Activated naive CD8-positive, alpha-beta T cell treated with anti-CD3 and anti-CD28 coated beads, Interleukin-2, amount 10 ng/mL, durations not matched to agents 7 days and 5 days (primary cell): ENCODE measurements at regions not wholly inside any gene's neighbourhood (a gene's known extent, or its start where the extent isn't known, plus 50 kb on each side); places are given as distances from the start of the nearest gene placed in this dataset.
A peak's percentile ranks its signal among the peaks of the same experiment; 100 is the strongest.

Source experiments
- ATAC-seq: fragments of 150-1000 bp; cut with Tn5 transposase; one replicate; pipeline ENCODE4 v1.10.0; 2021; ENCODE audit warnings: low read depth, moderate library complexity
- POLR2A ChIA-PET: fragments of 350-600 bp; sonication (Branson Sonifier 250); formaldehyde crosslinking; loops from one replicate; lab custom pipeline; 2021; ENCODE audit warnings: antibody characterized with exemption; lab: Charles Lee
- DNase-seq: peaks from one replicate; pipeline ENCODE4 v3.0.0; 2021
- H3K27ac Mint-ChIP-seq: one replicate; pipeline ENCODE4 v1.8.0; 2022; ENCODE audit warnings: mild to moderate bottlenecking, mixed read lengths
- H3K27me3 Mint-ChIP-seq: one replicate; pipeline ENCODE4 v1.8.0; 2022; ENCODE audit warnings: mild to moderate bottlenecking, moderate library complexity, mixed read lengths
- H3K36me3 Mint-ChIP-seq: one replicate; pipeline ENCODE4 v1.8.0; 2021; ENCODE audit warnings: mild to moderate bottlenecking, mixed read lengths
- H3K4me1 Mint-ChIP-seq: one replicate; pipeline ENCODE4 v1.8.0; 2021; ENCODE audit warnings: mixed read lengths
- H3K4me3 Mint-ChIP-seq: one replicate; pipeline ENCODE4 v1.8.0; 2022; ENCODE audit warnings: mild to moderate bottlenecking, moderate library complexity, mixed read lengths
- H3K9me3 Mint-ChIP-seq: one replicate; pipeline ENCODE4 v1.8.0; 2021; ENCODE audit warnings: mixed read lengths

DNA sequence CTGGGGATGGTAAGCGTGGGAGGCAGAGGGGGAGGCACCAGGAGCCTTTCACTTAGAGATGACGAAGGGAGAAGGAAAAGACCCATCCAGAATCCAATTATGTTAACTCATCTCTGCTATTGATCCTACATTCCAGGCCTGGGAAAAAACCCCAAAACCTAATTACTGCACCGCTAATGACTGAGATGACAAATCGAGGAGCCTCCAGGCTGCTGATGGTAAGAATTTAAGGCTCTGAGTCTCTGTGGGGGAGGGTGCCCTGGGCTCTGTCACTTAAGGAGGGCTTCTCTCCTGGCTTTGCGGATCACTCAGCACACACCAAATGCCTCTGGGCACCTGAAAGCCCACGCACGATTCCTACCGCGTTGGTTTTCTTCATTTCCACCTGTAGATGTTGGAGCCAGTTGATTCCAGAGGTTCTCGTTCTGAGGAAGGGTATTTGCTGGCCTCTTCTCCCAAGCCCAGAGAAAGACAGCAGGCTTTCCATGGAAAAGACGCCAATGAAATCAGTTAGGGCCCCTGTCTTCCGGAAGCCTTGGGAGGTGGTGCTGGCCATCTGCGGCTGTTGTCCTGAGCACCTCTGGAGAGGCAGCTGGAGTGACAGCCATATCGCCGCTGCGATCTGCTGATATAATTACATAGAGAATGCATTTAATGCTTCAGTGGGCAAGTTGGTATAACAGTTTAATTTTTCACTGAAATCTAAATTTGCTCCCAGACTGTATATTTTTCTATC, 751.2 kb downstream of the BRD1 start:
- no peak for ATAC-seq
- Mint-ChIP-seq H3K9me3 (no peaks in the 10 kb centered on the region), H3K36me3 (no peaks in the 10 kb centered on the region), H3K27ac (no peak overlapping the region), H3K4me1 (no peaks in the 10 kb centered on the region), H3K4me3 (no peak overlapping the region), H3K27me3 (no peaks in the 10 kb centered on the region)
- peak; percentile 6 for DNase-seq
- POLR2A ChIA-PET: no interaction called here

DNA sequence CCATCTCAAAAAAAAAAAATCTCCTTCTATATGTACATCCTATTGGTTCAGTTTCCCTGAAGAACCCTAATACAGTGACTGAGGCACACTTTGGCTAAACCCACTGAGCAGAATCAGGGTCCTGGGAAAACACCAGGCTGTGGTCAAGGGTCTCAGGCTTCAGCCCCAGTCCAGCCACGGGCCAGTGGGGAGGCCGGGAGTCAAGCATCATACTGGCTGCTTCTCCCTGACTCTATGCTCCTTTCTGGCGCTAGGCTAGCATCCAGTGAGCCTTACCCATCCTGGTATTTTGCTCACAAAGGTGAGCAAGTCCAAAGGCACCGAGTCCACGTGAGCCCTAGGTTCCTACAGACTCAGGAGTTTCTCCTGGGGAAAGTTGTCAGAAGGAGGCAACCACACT, 752.5 kb downstream of the BRD1 start:
- Mint-ChIP-seq H3K9me3 (no peaks in the 10 kb centered on the region), H3K36me3 (no peaks in the 10 kb centered on the region), H3K27me3 (no peaks in the 10 kb centered on the region), H3K27ac (no peak overlapping the region), H3K4me1 (no peaks in the 10 kb centered on the region), H3K4me3 (no peak overlapping the region)
- POLR2A ChIA-PET: no interaction called here
- peak; percentile 4 for DNase-seq
- no peak for ATAC-seq

DNA sequence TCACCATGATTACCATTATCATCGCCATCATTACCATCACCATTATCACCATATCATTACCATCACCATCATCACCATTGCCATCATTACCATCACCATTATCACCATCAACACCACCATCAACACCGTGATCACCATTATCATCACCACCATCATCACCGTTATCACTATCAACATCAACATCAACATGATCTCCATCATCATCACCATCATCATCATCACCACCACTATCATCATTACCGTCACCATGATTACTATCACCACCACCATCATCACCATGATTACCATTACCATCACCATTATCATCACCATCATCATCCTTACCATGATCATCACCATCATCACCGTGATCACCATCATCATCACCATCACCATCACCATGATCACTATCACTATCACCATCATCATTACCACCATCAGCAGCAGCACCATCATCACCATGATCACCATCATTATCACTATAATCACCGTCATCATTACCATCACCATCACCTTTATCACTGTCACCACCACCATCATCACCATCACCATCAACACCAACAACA, 753.7 kb downstream of the BRD1 start:
- DNase-seq: no peak

DNA sequence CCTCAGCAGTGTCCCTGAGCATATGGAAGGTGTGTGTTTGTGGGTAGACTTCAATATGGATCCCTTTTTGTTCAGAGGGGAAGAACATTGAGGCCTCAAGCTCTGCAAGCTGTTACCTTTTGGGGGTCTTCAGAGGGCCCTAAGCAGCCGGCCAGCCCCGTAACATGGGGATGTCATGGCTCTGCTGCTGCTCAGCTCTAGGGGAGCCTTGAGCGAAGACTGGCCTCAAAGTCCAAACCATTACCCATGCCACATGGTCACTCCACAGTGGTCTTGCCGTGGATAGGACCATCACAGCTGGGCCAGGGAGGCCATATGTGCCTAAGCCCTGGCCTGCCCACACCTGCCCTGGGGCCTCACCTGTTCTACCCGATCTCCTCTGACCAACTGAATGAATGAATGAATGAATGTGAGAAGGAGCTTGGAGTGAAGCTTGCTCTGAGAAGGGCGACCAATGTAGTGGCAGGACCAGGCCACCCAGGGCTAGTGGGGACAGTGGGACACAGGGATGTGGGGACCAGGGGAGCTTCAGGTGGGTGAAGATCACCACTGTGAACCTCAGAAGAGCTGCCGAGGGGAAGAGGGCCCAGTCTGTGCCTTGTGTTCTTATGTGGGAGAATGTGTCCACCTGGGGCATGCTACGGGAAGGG, 754.6 kb downstream of the BRD1 start:
- POLR2A ChIA-PET: no interaction called here
- H3K9me3 Mint-ChIP-seq: no peaks in the 10 kb centered on the region

More for the DNA sequence above, 753.7 kb downstream of the BRD1 start:
- no peak overlapping the region for H3K27ac Mint-ChIP-seq
- H3K9me3 Mint-ChIP-seq: no peaks in the 10 kb centered on the region
- no peaks in the 10 kb centered on the region for H3K4me1 Mint-ChIP-seq
- no peaks in the 10 kb centered on the region for H3K36me3 Mint-ChIP-seq
- no peaks in the 10 kb centered on the region for H3K27me3 Mint-ChIP-seq
- H3K4me3 Mint-ChIP-seq: no peak overlapping the region
- no peak for ATAC-seq
- POLR2A ChIA-PET: no interaction called here

DNA sequence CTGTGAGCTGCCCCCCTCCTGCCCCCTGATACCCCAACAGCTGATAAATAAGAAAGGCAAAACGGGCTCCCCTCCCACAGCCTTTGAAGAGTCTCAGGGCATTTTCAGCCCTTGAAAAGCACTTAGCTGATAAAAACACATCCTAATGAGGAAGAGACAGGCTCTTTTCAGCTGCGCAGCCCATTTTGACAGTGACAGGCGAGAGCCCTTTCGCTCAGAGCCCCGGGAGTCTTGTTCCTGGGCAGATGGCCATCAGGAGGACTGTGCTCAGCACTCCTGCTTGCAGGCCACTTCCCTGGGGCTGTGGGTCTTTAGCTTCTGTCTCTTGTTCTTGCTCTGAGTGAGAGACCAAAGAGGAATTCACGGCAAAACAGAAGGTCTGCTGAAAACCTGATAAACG, 757.2 kb downstream of the BRD1 start:
- no peak overlapping the region for H3K4me3 Mint-ChIP-seq
- ATAC-seq (no peak), DNase-seq (no peak)
- no peaks in the 10 kb centered on the region for H3K9me3 Mint-ChIP-seq
- H3K4me1 Mint-ChIP-seq: no peaks in the 10 kb centered on the region
- H3K27me3 Mint-ChIP-seq: peaks cover 2% of the 10 kb centered on the region
- no peaks in the 10 kb centered on the region for H3K36me3 Mint-ChIP-seq
- no peak overlapping the region for H3K27ac Mint-ChIP-seq
- POLR2A ChIA-PET: no interaction called here

More for the DNA sequence above, 754.6 kb downstream of the BRD1 start:
- Mint-ChIP-seq H3K4me3 (no peak overlapping the region), H3K4me1 (no peaks in the 10 kb centered on the region), H3K27ac (no peak overlapping the region), H3K36me3 (no peaks in the 10 kb centered on the region), H3K27me3 (no peaks in the 10 kb centered on the region)
- DNase-seq (no peak), ATAC-seq (no peak)

DNA sequence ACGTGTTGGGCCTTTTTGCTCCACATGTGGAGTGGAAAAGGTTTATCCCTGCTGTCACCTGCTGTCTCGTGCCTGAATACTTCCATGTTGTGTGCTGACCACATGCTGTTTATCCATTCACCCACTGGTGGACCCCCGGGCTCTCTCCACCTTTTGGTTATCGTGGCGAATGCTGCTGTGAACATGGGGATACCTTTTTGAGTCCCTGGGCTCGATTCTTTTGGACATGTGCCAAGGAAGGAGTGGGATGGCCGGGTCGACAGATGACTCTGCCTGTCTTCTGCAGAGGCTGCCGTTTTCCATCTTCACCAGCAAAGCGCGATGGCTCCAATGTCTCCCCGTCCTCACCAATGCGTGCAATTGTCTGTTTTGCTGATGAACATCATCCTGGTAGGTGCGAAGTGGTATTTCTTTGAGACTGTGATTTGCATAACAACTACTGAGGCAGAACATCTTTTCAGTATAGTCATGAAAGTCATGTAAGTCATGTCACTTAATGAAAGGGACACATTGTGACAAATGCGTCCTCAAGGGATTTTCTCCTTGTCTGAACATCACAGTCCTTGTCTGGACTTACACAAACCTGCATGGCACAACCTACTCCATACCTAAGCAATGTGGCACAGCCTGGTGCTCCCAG, 758.7 kb downstream of the BRD1 start:
- no peak overlapping the region for H3K27ac Mint-ChIP-seq
- H3K9me3 Mint-ChIP-seq: no peaks in the 10 kb centered on the region
- peaks cover 2% of the 10 kb centered on the region for H3K27me3 Mint-ChIP-seq
- POLR2A ChIA-PET: no interaction called here
- ATAC-seq: no peak
- no peak overlapping the region for H3K4me3 Mint-ChIP-seq
- no peaks in the 10 kb centered on the region for H3K36me3 Mint-ChIP-seq
- no peak for DNase-seq
- no peaks in the 10 kb centered on the region for H3K4me1 Mint-ChIP-seq

DNA sequence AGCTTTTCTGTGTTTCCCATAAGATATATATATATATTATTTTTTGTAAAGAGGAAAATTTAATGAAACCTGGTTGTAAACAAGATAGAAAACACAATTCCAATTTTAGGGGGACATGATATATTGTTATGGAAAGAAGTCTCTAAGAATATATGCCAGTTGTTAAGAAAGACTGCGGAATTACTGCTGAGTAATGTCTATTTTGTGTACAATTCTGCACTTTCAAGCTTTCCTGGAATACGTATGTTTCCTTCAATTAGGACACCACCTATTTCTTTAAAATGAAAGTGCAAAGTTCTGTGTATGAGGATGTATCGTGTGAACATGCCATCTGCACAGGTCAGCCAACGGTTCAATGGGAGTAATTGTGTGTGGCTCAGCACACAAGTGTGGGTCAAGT, 760.2 kb downstream of the BRD1 start:
- Mint-ChIP-seq H3K9me3 (no peaks in the 10 kb centered on the region), H3K4me3 (no peak overlapping the region), H3K4me1 (no peaks in the 10 kb centered on the region), H3K27me3 (peaks cover 2% of the 10 kb centered on the region), H3K27ac (no peak overlapping the region), H3K36me3 (no peaks in the 10 kb centered on the region)
- POLR2A ChIA-PET: no interaction called here
- ATAC-seq (no peak), DNase-seq (no peak)

DNA sequence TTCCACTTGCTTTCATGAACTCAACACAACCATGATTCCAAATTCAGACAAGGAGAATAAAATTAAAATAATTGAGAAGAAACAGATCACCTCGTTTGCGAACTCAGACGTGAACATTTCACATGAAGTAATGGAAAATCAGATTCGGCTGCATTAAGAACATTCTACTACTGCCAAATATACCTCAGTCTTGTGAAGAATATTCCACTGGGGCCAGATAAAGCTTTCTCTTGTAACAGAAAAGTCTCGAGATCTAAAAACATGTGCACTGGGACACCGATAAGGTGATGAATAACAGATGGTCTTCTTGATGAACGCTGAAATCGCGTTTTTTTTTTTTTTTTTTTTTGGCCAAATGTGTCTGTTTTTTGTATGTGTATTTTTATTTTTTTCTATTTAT, 761.1 kb downstream of the BRD1 start:
- H3K9me3 Mint-ChIP-seq: no peaks in the 10 kb centered on the region
- H3K36me3 Mint-ChIP-seq: no peaks in the 10 kb centered on the region
- H3K27ac Mint-ChIP-seq: no peak overlapping the region
- DNase-seq (no peak), ATAC-seq (no peak)
- no peaks in the 10 kb centered on the region for H3K4me1 Mint-ChIP-seq
- POLR2A ChIA-PET: no interaction called here
- no peak overlapping the region for H3K4me3 Mint-ChIP-seq
- H3K27me3 Mint-ChIP-seq: peaks cover 2% of the 10 kb centered on the region

DNA sequence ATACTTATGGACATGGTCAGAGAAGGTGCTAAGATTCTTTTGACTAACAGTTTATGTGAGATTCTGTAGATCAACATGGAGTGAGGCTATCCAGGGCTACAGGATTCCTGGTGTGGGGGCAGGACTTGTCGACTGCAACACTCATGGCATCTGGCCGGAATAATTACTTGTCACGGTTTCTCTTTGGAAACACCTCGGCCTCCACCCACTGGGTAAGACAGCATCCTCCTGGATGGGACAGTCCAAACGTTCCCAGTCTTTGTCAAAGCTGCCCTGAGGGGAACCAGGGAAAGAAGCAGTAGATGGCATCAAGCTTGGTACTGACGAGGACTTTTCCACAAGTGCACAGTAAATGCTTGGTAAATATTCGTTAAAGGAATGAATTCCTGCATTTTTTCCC, 762.8 kb downstream of the BRD1 start:
- H3K36me3 Mint-ChIP-seq: no peaks in the 10 kb centered on the region
- no peak for ATAC-seq
- DNase-seq: no peak
- H3K4me3 Mint-ChIP-seq: no peak overlapping the region
- POLR2A ChIA-PET: no interaction called here
- H3K9me3 Mint-ChIP-seq: no peaks in the 10 kb centered on the region
- no peak overlapping the region for H3K27ac Mint-ChIP-seq
- H3K4me1 Mint-ChIP-seq: no peaks in the 10 kb centered on the region
- H3K27me3 Mint-ChIP-seq: peaks cover 2% of the 10 kb centered on the region

DNA sequence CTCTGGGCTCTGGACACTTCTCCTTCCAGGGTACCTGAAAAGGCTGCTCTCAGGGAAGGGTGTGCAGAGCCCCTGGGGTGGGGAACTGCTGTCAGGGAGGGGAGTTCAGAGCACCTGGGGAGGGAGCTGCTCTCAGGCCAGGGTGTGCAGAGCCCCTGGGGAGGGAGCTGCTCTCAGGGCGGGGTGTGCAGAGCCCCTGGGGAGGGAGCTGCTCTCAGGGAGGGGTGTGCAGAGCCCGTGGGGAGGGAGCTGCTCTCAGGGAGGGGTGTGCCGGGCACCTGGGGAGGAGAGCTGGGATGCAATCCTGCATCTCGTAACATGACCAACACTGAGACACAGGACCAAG, 764.2 kb downstream of the BRD1 start:
- H3K27ac Mint-ChIP-seq: no peak overlapping the region
- DNase-seq (no peak), ATAC-seq (no peak)
- H3K9me3 Mint-ChIP-seq: no peaks in the 10 kb centered on the region
- peaks cover 2% of the 10 kb centered on the region for H3K27me3 Mint-ChIP-seq
- H3K4me1 Mint-ChIP-seq: no peaks in the 10 kb centered on the region
- no peaks in the 10 kb centered on the region for H3K36me3 Mint-ChIP-seq
- no peak overlapping the region for H3K4me3 Mint-ChIP-seq
- POLR2A ChIA-PET: no interaction called here

DNA sequence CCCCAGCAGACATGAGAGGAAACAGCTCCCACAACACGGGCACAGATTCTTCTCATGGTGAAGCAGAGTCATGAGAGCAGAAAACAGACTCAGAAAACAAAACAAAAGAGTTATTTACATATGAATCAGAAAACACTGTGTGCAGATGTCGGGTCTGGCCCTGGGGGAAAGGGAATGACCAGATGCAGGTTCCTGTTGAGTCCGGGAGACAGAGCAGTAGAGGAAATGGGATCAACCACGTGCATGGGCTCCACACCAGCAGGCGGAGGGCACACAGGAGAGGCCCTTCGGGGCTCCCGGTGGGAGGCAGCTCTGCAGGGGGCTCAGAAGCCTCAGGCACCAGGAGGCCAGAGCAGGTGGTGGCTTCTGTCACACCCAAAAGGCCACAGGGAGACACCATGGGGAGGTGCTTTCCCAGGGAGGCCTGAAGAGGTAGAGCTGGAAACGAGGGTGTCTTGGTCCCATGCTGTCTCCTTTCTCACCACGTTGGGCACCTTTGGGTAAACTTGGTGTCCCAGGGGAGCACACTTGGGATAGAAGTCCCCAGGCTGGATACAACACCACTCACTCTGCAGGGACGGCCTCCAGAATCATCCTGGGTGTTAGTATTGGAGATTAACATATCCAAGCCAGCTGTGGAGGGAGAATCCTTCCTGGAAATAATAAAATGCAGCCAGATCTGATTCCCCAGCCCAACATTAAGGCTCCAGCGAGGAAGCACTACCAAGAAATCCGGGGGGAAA, 764.7 kb downstream of the BRD1 start:
- Mint-ChIP-seq H3K27ac (no peak overlapping the region), H3K27me3 (peaks cover 2% of the 10 kb centered on the region), H3K9me3 (no peaks in the 10 kb centered on the region), H3K4me1 (no peaks in the 10 kb centered on the region), H3K36me3 (no peaks in the 10 kb centered on the region), H3K4me3 (no peak overlapping the region)
- DNase-seq (no peak), ATAC-seq (no peak)
- POLR2A ChIA-PET: no interaction called here

DNA sequence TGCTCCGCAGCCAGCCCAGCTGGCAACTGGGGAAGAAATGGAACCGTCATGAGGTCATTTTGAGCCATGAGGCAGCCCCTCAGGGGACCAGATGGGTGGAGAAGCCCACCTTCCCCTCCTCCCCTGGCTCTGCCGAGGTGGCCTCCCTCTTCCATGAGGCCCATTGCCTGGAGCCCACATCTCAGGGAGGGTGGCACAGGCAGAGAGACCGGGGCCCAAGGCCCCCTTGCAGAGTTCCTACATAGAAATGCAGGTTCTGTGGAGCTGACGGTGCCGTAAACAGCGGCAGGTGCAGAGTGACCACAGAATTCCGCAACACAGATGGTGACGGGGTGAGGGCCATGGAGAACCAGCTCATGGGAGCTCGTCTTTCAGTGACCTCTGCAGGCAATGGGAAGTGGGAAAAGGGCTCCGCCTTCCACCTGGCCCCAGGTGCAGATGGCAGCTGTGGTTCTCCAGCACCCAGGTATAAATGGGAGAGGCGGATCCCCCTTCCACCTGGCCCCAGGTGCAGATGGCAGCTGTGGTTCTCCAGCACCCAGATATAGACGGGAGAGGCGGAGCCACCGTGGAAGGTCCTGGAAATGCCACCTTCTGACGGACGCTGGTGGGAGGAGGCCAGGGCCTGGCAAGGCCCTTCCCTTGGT, 765.4 kb downstream of the BRD1 start:
- H3K4me1 Mint-ChIP-seq: no peaks in the 10 kb centered on the region
- DNase-seq: no peak
- no peak overlapping the region for H3K27ac Mint-ChIP-seq
- H3K4me3 Mint-ChIP-seq: no peak overlapping the region
- no peak for ATAC-seq
- POLR2A ChIA-PET: no interaction called here
- H3K27me3 Mint-ChIP-seq: no peaks in the 10 kb centered on the region
- H3K9me3 Mint-ChIP-seq: no peaks in the 10 kb centered on the region
- H3K36me3 Mint-ChIP-seq: no peaks in the 10 kb centered on the region

DNA sequence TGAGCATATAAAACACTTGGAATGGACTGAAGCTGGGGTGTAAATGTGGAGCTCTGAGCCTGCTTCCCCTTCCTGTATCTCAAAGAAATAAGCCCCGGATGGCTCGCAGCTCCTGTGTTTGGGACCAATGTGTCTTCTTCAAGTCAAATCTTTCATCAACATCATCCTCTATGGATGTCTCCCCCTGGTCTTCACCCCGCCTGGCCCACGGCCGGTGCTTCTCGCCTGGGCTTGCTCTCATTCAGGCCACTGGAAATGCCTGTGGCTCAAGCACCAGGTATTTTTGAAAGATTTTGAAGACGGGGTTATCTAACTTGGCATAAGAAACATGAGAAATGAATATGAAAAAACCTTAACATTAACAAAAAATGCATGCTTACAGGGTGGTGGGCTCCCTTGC, 769.8 kb downstream of the BRD1 start:
- DNase-seq (peak; percentile 1), ATAC-seq (no peak)
- H3K9me3 Mint-ChIP-seq: no peaks in the 10 kb centered on the region
- no peaks in the 10 kb centered on the region for H3K27me3 Mint-ChIP-seq
- POLR2A ChIA-PET: no interaction called here
- no peaks in the 10 kb centered on the region for H3K4me1 Mint-ChIP-seq
- H3K36me3 Mint-ChIP-seq: no peaks in the 10 kb centered on the region
- H3K4me3 Mint-ChIP-seq: no peak overlapping the region
- no peak overlapping the region for H3K27ac Mint-ChIP-seq
